HG03457 (cell line): ENCODE measurements at regions not wholly inside any gene's neighbourhood (a gene's known extent, or its start where the extent isn't known, plus 50 kb on each side); places are given as distances from the start of the nearest gene placed in this dataset.

ENCODE experiments used
- ATAC-seq: cut with Tn5 transposase; IDR thresholded peaks from one replicate; pipeline ENCODE4 v1.9.1; 2021; ENCODE audit warnings: moderate number of reproducible peaks; ENCODE audit not compliant: unreplicated experiment

DNA sequence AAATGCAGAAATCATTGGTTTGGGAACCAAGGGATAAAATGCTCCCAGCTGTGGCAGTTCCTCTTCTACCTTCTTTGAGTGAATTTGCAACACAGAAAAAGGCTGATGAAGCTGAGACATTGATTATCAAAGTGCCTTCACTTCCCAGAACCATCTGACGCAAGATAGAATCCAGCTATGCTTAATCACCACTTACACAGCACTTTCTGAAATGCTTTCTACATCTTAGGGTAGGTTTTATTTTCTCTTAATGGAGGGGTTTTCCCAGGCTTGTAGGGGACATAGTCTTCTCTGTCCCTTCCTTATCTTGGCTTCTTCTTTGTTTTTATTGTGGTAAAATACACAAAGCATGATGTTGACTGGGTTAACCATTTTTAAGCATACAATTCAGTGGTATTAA, 332.6 kb upstream of the ZNF32 start:
- ATAC-seq = no peak

DNA sequence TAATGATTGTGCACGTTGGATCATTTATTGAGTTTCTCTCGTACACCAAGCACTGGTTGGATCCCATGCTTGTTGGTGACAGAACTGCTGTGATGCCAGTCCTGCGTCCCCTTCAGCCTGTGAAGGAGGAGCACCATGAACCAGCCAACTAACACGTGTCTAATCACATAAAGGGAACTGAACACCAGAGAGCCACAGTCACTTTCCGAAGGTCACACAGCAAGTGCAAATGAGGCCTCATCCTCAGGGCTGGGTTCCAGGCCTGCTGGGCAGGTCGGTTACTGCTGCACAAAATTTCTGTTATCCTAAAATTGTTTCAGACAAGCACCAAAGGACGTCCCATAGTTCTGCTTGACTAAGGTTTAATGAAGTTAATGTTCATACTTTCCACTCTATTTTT, 332.0 kb upstream of the ZNF32 start:
- no peak for ATAC-seq

DNA sequence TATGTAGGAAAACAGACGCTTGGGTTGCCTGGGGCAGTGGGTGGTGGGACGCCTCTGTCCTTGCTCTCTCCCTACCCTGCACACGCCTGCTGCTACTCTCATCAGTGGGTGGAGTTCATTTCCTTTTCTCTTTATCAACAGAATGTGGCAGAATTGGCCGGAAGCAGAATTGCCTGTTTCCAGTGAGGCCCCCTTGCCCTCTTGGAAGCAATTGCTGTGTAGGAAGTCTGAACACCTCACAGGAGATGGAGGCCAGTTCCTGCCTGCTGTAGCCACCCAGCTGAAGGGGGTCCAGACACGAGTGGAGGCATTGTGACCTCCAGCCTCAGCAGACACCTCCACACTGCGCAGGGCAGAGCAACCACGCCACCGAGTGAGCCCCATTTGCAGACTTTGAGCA, 331.6 kb upstream of the ZNF32 start:
- ATAC-seq = no peak

DNA sequence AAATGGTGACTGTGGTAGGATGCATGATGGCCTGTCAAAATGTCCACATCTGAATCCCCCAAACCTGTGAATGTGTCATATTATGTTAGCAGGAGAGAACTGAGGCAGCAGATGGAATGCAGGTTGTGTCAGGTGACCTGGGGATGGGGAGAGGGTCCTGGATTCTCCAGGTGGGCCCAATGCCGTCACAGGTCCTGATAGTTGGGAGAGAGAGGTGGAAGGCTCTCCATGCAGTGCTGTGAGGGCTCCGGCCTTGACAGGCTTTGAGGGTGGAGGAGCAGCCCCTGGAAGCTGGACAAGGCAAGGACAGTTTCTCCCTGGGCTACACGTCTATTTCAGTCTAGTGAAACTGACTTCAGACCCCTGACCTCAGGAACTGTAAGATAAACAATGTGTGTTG, 330.9 kb upstream of the ZNF32 start:
- ATAC-seq = no peak

DNA sequence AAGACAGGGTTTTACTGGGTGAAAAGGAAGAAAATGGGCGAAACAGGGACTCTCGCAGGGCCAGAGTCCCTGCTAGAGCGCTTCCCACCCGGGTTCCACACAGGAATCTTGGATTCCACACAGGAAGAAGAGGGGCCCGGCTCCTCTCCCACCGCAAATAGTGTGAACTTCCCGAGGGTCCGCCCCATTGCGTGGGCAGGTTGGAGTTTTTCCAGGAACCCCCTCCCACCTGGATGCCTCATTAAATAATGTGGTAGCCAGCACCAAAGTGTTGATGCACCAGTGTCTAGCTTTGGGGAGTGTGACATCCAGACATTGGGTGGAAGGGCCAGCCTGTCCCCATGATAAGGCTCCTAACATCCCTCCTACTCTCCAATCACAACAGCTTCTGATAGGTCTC, 330.3 kb upstream of the ZNF32 start:
- ATAC-seq = no peak

DNA sequence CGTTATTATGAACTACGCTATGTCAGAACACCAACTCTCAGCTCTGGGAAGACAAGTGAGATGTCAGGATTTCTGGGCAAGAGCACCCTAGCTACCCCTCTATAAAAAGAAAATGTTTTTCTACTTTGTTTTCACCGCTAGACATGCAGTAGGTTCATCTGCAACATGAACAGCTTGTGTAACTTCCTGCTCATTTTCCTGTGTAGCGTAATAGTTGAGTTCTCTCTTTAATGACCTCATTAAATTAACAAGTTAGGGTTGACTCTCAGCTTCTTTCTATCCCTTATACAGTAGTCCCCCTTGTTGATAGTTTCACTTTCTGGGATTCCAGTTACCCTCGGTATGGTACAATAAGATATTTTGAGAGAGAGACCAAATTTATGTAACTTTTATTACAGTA, 329.4 kb upstream of the ZNF32 start:
- no peak for ATAC-seq

DNA sequence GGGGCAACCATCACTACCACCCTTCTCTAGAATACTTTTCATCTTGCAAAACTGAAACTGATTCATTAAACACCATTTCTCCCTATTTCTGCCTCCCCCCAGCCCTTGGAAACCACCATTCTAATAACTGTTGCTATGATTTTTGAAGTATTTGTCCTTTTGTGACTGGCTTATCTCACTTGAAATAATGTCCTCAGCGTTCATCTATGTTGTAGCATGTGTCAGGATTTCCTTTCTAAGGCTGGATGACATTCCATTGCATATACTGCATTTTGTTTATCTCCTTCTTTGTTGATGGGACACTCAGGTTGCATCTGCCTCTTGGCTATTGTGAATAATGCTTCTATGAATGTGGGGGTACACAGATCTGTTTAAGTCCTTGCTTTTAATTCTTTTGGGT, 327.6 kb upstream of the ZNF32 start:
- ATAC-seq = no peak

DNA sequence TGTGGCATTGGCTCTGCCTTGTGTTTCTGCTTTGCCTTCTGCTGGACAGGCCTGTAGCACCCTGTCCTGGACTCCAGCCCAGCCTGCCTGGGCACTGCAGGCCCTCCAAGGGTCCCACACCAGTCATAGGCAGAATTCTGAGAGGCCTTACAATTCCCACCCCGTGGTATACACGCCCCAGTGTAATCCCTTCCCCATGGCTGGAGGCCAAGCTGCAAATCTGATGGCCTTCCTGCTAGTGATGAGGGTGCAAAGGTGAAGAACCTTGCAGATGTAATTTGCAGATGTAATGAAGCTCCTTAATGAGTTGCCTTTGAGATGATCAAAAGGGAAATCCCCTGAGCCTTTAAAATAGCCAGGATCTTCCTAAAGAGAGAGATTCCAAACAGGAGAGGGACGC, 325.1 kb upstream of the ZNF32 start:
- no peak for ATAC-seq

DNA sequence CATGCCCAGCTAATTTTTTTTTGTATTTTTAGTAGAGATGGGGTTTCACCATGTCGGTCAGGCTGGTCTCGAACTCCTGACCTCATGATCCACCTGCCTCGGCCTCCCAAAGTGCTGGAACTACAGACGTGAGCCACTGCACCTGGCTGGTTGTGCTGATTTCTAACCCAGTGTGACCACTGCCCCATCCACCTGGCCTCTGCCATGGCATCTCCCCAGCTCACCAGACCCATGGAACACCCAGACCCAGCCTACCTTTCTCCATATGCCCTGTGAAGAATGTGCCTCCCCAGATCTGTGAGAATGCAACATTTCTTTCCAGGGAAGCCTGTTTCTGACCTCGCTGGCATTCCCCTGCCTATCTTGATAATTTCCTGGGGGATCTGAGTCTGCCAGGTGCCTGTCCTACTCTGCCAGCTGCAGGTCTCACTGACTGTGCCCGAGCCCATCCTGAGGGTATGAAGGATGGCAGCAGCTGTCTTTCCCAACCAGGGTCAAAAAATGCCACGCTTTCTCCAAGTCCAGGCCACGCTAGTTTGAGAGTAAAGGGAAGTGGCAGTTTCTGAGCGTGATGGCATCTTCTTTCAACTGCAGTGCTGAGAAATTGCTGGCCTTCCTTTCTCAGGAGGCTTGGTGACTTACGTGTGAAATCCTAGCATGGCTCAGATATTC, 324.4 kb upstream of the ZNF32 start:
- no peak for ATAC-seq

DNA sequence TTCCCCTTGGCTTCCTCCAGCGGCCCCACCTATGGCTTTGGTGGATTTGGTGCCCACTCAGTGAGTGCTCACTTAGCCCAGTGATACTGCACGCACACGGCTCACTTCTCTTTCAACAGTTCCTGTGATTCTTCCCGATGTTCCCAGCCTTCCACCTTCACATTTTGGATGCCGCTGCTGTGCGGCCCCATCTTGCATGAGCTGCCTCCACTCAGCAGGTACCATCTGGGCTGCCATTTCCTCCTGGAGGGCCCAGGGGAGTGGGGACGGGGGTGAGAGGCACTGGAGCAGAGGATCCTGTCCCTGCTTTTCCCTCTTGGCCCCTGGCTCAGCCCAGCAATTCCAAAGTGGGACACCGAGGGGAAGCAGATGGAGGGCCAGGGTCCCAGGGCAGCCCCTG, 323.3 kb upstream of the ZNF32 start:
- ATAC-seq = no peak

DNA sequence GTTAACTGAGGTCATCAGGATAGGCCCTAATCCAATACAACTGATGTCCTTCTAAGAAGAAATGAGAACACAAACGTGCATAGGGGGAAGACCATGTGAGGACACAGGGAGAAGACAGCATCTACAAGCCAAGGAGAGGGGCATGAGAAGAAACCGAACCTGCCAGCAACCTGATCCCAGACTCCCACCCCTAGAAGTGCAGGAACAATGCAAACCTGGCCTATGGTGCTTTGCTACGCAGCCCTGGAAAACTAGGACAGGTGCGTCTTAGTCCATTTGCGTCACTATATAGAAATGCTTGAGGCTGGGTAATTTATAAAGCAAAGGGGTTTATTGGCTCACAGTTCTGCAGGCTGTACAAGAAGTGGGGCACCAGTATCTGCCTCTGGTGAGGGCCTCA, 322.6 kb upstream of the ZNF32 start:
- no peak for ATAC-seq

DNA sequence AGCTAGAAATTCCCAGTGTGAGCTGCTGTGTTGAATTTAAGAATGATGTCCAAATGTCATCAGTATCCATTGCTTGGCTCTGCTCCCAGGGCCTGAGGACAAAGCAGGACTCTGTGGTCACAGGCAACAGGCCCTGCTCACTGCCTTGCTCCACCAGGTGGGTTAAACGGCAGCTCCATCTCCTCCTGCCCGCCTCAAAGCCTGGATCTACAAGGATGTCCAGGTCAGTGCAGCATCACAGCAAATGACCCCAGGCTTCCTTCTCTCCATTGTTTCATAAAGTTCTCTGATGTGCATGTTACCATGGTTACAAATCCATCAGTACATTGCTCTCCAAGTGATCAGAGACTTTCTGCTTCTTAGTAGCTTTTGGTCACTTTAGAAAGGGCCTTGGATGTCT, 322.0 kb upstream of the ZNF32 start:
- no peak for ATAC-seq

DNA sequence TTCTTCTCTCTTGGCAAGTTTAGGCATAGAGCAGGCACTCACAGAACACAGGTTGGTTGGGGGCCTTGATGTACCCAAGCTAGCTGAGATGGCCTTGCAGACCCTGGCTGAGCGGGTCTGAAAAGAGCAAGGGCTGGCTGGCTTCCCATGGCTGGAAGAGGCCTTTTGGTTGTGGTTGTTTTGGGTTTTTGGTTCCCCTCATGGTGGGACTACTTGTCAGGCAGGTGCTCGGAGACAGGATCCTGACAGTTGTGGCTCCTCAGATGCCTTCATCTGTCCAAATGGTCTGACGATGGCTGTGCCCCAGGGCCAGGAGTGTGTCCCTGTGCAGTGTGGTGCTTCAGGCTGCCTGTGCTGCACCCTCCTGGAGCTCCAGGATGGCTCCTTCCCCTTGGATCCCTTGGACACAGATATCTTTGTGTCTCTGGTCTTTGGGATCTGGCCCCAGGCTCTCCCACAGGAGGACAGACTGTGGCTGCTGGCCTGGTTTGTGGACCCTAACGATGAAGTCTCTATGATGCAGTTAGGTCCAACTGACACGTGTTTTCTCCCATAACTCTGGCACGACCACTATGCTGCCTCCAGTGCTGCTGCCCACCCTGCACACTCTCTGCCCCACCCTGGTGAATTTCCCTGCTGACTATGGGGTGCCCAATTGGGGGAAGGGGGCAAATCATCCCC, 321.5 kb upstream of the ZNF32 start:
- ATAC-seq = no peak

DNA sequence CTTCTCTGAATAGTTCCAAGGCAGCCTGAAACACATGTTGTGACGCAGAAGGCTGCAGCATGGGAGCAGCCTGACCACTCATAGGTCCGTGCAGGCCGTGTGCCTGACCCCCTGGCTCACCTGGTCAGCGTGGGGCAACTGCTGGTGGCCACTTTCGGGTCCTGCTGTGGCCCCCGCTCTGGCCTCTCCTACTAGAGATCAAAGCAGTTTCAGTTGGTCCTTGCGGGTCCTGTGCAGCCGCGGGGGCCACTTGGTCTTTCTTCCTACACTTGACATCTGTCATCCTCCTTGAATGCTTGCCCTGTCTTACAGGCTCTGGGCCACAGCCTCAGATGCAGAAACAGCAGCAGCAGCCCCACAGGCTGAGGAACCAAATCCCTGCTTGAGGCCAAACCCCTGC, 320.8 kb upstream of the ZNF32 start:
- ATAC-seq = no peak

DNA sequence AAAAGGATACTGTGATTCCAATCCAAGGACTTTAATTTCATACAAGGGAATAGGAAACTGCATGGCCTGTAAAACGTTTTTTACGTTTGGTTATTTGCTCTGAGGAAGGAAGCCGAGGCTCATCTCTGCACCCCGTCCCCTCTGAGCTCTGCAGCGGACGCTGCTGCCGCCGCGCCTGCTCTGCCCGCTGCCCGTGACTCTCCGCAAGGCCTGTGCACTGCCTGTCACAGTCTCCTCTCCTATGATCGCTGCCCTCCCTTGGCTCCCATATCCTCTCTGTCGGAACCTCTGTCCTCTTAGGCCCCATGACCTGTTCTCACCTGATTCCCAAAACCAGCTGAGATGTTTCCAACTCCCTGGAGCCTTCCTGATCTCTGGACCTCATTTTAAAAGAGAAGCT, 320.3 kb upstream of the ZNF32 start:
- ATAC-seq = no peak

DNA sequence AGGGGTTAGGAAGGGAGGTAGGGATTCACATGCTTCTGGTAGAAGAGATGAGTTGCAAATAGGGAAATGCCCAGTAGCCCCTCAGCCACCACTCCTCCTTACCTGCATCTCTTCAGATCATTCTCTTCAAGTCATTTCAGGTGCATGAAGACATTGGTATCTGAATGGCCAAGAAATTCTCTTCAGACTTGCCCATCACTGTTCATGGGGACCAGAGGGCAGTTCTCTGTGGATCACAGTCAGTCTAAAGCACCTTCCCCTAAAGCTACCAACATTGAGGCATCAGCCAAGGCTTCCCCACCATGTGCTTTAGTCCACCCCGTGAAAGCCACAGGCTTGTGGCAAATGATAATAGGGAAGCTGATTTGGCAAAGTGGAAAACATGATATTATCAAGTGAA, 319.4 kb upstream of the ZNF32 start:
- ATAC-seq = no peak

DNA sequence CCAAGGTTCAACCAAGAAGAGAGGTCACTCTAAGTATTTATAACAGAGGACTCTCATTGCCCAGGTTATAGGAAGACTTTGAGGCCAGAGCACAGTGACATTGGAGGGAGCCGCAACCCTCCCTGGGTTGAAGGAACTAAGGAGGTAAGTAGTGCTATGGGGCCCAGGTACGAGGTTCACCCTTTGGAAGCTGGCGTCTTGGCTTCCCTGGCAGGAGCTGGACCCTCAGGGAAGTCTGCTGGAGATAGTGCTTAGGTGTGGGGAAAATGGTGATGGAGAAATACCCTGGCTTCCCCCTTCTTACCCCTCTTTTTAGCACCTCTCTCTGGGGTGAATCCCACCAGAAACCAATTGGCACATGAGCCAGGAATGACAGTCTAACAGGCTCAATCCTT, 317.9 kb upstream of the ZNF32 start:
- no peak for ATAC-seq

DNA sequence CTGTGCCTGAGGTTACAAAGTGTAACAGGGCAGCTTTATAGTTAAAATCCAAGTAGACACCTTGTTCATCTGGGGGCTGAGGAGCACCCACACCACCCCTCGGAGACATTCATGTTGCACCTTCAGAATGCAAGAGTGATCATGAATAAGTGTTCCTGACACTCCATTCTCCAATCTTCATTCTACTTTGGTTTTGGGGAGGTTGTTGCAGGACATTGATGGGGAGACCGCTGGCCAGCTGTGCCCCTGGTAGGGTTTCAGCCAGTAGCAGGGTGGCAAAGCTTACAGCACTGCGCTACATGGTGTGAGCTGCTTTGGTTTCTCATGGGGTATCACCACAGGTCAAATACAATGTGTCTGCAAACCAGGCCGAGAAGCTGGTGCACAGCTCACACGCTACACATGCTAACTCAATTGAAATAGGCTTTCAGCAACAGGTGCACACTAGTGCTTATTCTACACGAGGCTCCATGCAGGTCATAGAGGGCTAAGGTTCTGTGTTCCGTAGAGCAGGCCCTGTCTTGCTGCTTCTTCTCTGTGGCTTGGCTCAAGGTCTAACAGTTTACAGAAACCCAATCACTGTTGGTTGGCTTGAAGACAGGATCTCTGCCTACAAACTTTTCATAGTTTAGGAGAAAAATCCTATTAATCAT, 317.4 kb upstream of the ZNF32 start:
- no peak for ATAC-seq

DNA sequence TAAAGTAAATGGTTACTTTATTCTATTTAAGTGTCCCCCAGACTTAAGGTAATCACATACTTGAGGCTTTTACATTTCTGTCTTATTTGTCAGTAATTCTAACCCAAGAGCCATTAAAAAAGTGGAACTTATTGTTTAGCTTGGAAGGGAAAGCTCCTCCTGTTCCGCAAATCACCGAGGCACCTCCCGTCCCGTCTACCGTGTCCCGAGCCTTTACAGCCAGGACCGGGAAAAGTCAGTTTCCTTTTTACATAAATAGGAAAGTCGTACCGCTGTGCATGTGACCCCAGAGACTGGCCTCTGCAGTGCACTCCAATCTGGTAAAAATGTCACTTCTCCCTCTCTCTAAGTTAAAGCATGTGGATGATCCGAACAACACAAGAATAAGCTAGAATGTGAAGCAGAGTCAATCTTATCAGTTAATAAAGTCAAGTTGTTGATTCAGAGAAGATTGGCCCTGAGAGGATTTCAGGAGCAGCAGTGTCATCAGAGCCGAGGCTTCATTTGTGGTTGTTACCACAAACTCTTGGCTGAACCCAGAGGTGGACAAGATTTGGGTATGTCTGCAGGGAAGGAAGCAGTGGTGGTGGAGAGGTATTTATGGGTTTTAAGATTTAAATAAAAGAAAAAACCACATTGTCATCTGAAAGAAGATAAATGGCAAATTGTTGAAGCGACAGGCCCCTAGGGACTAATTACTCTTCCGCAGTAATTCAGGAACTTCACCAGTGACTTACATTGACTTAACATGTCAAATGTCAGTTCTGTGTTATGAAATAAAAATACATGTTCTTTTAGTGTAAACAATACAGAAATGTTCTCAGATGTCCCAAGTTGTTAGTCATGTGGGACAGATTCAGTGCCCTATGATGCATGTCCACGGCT, 316.6 kb upstream of the ZNF32 start:
- no peak for ATAC-seq

DNA sequence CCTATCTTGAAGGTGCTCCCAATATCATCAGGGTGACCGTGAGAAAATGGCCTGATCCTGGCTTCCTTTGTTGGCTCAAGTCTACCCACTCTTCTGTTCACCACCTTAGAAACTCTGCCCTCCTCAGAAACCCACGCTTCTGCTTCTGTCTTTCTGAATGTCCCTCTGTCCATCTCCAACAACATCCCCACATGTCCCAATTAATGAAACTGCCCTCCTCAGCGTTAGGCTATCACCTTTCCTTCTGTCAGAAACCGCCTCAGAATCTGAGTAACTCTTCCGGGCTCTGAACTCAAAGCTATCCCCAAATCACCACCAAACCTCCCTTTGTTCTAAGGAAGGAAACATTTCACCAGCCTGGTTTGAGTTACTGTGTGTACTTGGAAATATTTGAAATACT, 315.8 kb upstream of the ZNF32 start:
- ATAC-seq = no peak

DNA sequence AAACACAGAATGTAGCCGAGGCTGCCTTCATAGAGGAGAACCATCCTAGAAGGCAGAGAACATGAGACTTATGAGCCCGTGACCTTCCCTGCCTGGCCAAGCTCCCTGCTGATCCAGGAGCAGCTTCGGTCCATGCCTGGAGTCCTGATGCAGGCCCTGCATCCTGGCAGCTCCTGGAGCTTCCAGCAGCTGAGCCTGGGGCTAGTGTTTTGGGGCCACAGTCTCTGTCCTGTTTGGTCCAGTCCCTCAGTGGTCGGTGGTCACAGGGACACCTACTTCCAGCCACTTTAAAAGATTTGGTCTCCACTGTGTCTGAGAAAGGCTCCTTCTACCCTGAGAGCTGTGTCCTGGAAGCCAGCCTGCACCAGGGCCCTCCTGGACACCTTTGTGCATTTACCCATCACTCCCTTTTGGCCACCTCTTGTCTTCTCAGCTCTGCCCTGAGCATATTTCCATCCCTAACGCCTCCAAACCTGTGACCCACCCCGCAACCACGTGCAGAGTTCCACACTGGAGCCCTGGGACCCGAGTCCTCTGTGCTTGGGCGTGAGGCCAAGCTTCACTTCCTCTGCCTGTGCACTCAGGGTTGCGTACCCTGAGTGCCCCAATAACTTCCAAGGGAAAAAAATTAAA, 315.2 kb upstream of the ZNF32 start:
- no peak for ATAC-seq
